ENCODE measurements at regions not wholly inside any gene's neighbourhood (a gene's known extent, or its start where the extent isn't known, plus 50 kb on each side); places are given as distances from the start of the nearest gene placed in this dataset.

DNA sequence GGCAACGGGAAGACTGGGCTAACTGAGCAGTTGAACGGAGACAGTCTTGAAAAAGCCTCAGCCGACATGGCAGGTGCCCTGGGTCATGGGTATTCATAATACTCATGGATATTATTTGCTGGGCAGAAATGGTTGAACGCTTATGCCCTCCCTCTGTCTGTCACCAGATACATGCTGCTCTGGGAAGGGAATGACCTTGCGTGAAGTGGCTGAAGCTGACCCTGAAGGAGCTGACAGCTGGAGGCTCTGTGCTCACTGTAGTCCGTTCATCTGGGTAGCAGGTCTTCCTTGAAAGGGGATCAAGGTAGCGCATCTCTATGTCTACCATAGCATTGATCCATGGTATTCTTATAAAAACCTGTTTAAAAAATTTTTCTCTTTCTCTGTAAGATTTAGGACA, 390.7 kb downstream of the PDCD6IP start:
- H3K4me1 ChIP-seq, result no peaks in the 10 kb centered on the region
- H3K9me3 ChIP-seq, result no peaks in the 10 kb centered on the region
- no peak overlapping the region for H3K27ac ChIP-seq
- 78 to 89% methylated on average over 6 to 7 of the region's 7 CpGs for WGBS, 2 donors
- H3K36me3 ChIP-seq, result no peaks in the 10 kb centered on the region
- TF ChIP-seq, protein P1, sequence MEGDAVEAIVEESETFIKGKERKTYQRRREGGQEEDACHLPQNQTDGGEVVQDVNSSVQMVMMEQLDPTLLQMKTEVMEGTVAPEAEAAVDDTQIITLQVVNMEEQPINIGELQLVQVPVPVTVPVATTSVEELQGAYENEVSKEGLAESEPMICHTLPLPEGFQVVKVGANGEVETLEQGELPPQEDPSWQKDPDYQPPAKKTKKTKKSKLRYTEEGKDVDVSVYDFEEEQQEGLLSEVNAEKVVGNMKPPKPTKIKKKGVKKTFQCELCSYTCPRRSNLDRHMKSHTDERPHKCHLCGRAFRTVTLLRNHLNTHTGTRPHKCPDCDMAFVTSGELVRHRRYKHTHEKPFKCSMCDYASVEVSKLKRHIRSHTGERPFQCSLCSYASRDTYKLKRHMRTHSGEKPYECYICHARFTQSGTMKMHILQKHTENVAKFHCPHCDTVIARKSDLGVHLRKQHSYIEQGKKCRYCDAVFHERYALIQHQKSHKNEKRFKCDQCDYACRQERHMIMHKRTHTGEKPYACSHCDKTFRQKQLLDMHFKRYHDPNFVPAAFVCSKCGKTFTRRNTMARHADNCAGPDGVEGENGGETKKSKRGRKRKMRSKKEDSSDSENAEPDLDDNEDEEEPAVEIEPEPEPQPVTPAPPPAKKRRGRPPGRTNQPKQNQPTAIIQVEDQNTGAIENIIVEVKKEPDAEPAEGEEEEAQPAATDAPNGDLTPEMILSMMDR (IDR thresholded peaks at IDR 0.05), result no peak
- no peak for TF ChIP-seq POLR2A (IDR thresholded peaks at IDR 0.05)
- no peaks in the 10 kb centered on the region for H3K27me3 ChIP-seq
- no peak for DNase-seq
- no peak overlapping the region for H3K4me3 ChIP-seq
- intact Hi-C loops (cut with DNase I), result no loop called here

DNA sequence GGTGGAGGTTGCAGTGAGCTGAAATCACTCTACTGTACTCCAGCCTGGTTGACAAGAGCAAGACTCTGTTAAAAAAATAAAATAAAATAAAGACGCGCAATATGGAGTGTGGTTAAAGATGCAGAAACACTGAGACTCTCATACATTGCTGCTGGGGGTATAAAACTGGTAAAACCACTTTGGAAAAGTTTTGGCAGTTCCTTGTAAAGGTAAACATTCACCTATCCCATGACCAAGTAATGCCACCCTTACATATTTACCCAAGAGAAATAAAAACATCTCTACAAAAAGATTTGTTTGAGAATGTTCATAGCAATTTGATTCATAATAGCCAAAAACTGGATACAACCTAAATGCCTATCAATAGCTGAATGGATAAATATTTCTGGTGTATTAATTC, 398.5 kb downstream of the PDCD6IP start:
- intact Hi-C loops (cut with DNase I), result no loop called here
- H3K27ac ChIP-seq, result no peak overlapping the region
- WGBS, 2 donors, result 54 to 80% methylated on average over 2 of the region's 2 CpGs

DNA sequence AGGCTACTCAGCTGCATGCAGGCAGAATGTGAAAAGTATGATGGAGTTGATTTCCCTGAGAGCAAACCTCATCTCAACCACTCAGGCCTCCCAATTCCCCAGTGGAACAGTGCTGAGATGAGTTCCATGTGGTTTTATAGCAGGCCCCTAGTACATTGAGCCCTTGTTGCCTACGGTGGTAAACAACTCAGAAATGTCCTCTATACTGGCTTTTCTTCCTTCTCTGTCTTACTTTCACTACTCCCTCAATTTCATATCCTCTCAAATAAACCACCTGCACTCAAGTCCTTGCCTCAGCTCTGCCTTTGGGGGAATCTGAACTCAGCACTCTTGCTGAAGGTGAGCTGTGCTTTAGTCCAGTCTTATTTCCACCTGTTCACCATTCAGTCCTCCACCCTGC, 399.9 kb downstream of the PDCD6IP start:
- no peak for DNase-seq
- TF ChIP-seq POLR2A (IDR thresholded peaks at IDR 0.05), result no peak
- Histone ChIP-seq H3K27me3 (no peaks in the 10 kb centered on the region), H3K36me3 (no peaks in the 10 kb centered on the region), H3K4me1 (no peaks in the 10 kb centered on the region), H3K27ac (no peak overlapping the region), H3K9me3 (no peaks in the 10 kb centered on the region), H3K4me3 (no peak overlapping the region)
- 69 to 71% methylated on average over 1 of the region's 1 CpG for WGBS, 2 donors
- intact Hi-C loops (cut with DNase I), result no loop called here

More for the DNA sequence above, 398.5 kb downstream of the PDCD6IP start:
- DNase-seq, result no peak
- Histone ChIP-seq H3K36me3 (no peaks in the 10 kb centered on the region), H3K9me3 (no peaks in the 10 kb centered on the region), H3K4me3 (no peak overlapping the region), H3K27me3 (no peaks in the 10 kb centered on the region), H3K4me1 (no peaks in the 10 kb centered on the region)
- TF ChIP-seq POLR2A (IDR thresholded peaks at IDR 0.05), result no peak
- TF ChIP-seq, protein P1 (IDR thresholded peaks at IDR 0.05), result no peak

DNA sequence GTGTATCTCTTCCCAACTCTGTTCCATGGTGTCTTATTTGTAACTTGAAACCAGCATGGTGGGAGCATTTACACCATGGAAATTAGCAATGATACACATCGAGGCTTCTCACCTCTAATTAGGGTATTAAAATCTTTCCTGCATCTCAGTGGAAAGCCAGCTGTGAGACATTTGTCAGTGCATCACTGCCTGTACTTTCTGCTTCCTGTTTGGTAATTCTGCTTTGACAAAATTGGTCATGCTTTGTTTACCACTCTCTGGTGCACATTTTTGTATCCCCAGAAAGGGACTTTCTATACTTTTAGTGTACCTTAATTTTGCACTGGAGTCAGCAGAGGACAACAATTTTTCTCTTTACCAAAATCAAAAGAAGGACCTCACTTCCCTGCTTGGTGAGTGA, 402.1 kb downstream of the PDCD6IP start:
- no peaks in the 10 kb centered on the region for H3K4me1 ChIP-seq
- H3K36me3 ChIP-seq, result no peaks in the 10 kb centered on the region
- 45 to 53% methylated on average over 1 of the region's 1 CpG for WGBS, 2 donors
- H3K27me3 ChIP-seq, result no peaks in the 10 kb centered on the region
- TF ChIP-seq POLR2A (IDR thresholded peaks at IDR 0.05), result no peak
- TF ChIP-seq, protein P1 (IDR thresholded peaks at IDR 0.05), result no peak
- H3K27ac ChIP-seq, result no peak overlapping the region
- no peaks in the 10 kb centered on the region for H3K9me3 ChIP-seq
- H3K4me3 ChIP-seq, result no peak overlapping the region
- intact Hi-C loops (cut with DNase I), result no loop called here
- DNase-seq, result no peak

DNA sequence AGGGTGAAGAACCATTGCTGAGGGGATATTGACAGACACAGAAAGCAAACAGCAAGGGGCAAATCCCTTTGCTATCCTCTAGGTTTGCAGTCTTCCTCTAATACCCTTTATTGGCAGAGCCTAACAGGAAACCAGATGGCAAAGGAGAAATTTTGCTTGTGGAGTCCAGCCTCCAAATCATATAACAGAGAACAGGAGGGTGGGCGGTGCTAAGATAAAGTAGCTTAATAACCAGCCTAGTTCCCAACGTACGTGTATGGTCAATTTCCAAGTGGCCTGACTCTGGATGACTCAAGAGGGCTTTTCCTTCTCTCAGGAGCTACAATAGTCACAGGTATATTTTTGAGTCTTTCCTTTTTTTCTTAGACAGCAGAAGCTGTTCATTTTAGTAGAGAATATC, 404.5 kb downstream of the PDCD6IP start:
- H3K27me3 ChIP-seq, result no peaks in the 10 kb centered on the region

More for the DNA sequence above, 404.5 kb downstream of the PDCD6IP start:
- WGBS, 2 donors, result 76 to 93% methylated on average over 3 of the region's 3 CpGs
- H3K36me3 ChIP-seq, result no peaks in the 10 kb centered on the region
- H3K9me3 ChIP-seq, result no peaks in the 10 kb centered on the region
- H3K4me3 ChIP-seq, result no peak overlapping the region
- H3K27ac ChIP-seq, result no peak overlapping the region
- DNase-seq, result no peak
- no peak for TF ChIP-seq POLR2A (IDR thresholded peaks at IDR 0.05)
- TF ChIP-seq, protein P1 (IDR thresholded peaks at IDR 0.05), result no peak
- intact Hi-C loops (cut with DNase I), result no loop called here
- no peaks in the 10 kb centered on the region for H3K4me1 ChIP-seq

Data from esophagus squamous epithelium (tissue), 5 donors.